ENCODE measurements at regions not wholly inside any gene's neighbourhood (a gene's known extent, or its start where the extent isn't known, plus 50 kb on each side); places are given as distances from the start of the nearest gene placed in this dataset.
A peak's percentile ranks its signal among the peaks of the same experiment; 100 is the strongest.

GRCh38 chr18:34159691-34160185 lies 65.0 kb downstream of the NOL4 start:
- H3K27ac ChIP-seq (ENCODE audit: low read depth, low read length), result no peak overlapping the region
- H3K4me3 ChIP-seq (ENCODE audit: low read depth in 1 of 5, low read length in 5 of 5), result peak overlapping the region in 1 of 5 donors; percentile 42
- H3K4me1 ChIP-seq (ENCODE audit: control insufficient read depth in 5 of 5, insufficient read depth in 5 of 5, low read length in 5 of 5), result peaks cover 0 to 12% (median 9%) of the 10 kb centered on the region in 5 donors
- peaks cover 13 to 19% (median 15%) of the 10 kb centered on the region in 5 donors for H3K27me3 ChIP-seq (ENCODE audit: control insufficient read depth in 5 of 5, insufficient read depth in 4 of 5, low read length in 5 of 5)
- no peak overlapping the region for H3K9ac ChIP-seq (ENCODE audit: low read length in 5 of 5)
- H3K36me3 ChIP-seq (ENCODE audit: control insufficient read depth in 5 of 5, insufficient read depth in 5 of 5, low read length in 5 of 5), result no peaks in the 10 kb centered on the region
- H3K9me3 ChIP-seq (ENCODE audit: control insufficient read depth in 5 of 5, low read length in 5 of 5), result no peaks in the 10 kb centered on the region

- Histone ChIP-seq H3K27ac (ENCODE audit: low read depth, low read length) (no peak overlapping the region), H3K9me3 (ENCODE audit: control insufficient read depth in 5 of 5, low read length in 5 of 5) (no peaks in the 10 kb centered on the region), H3K36me3 (ENCODE audit: control insufficient read depth in 5 of 5, insufficient read depth in 5 of 5, low read length in 5 of 5) (no peaks in the 10 kb centered on the region), H3K9ac (ENCODE audit: low read length in 5 of 5) (no peak overlapping the region), H3K4me1 (ENCODE audit: control insufficient read depth in 5 of 5, insufficient read depth in 5 of 5, low read length in 5 of 5) (peaks cover 0 to 12% (median 9%) of the 10 kb centered on the region in 5 donors), H3K4me3 (ENCODE audit: low read depth in 1 of 5, low read length in 5 of 5) (peak overlapping the region in 4 of 5 donors; percentile 37 to 48 (median 45)), H3K27me3 (ENCODE audit: control insufficient read depth in 5 of 5, insufficient read depth in 4 of 5, low read length in 5 of 5) (peaks cover 13 to 19% (median 15%) of the 10 kb centered on the region in 5 donors)
Observed at GRCh38 chr18:34158881-34159690, 65.6 kb downstream of the NOL4 start.

- Histone ChIP-seq H3K9ac (ENCODE audit: low read length in 5 of 5) (no peak overlapping the region), H3K27ac (ENCODE audit: low read depth, low read length) (no peak overlapping the region), H3K27me3 (ENCODE audit: control insufficient read depth in 5 of 5, insufficient read depth in 4 of 5, low read length in 5 of 5) (peaks cover 2 to 8% (median 6%) of the 10 kb centered on the region in 5 donors), H3K9me3 (ENCODE audit: control insufficient read depth in 5 of 5, low read length in 5 of 5) (no peaks in the 10 kb centered on the region), H3K4me1 (ENCODE audit: control insufficient read depth in 5 of 5, insufficient read depth in 5 of 5, low read length in 5 of 5) (peaks cover 0 to 7% (median 5%) of the 10 kb centered on the region in 5 donors), H3K4me3 (ENCODE audit: low read depth in 1 of 5, low read length in 5 of 5) (peak overlapping the region; percentile 12 to 33 (median 27)), H3K36me3 (ENCODE audit: control insufficient read depth in 5 of 5, insufficient read depth in 5 of 5, low read length in 5 of 5) (no peaks in the 10 kb centered on the region)
Observed at GRCh38 chr18:34153711-34154110, 71.0 kb downstream of the NOL4 start.

GRCh38 chr18:34131006-34131405 lies 93.7 kb downstream of the NOL4 start:
- no peak overlapping the region for H3K9ac ChIP-seq (ENCODE audit: low read length in 5 of 5)
- H3K4me3 ChIP-seq (ENCODE audit: low read depth in 1 of 5, low read length in 5 of 5), result no peak overlapping the region
- H3K4me1 ChIP-seq (ENCODE audit: control insufficient read depth in 5 of 5, insufficient read depth in 5 of 5, low read length in 5 of 5), result no peaks in the 10 kb centered on the region
- H3K27ac ChIP-seq (ENCODE audit: low read depth, low read length), result no peak overlapping the region
- H3K27me3 ChIP-seq (ENCODE audit: control insufficient read depth in 5 of 5, insufficient read depth in 4 of 5, low read length in 5 of 5), result no peaks in the 10 kb centered on the region
- no peaks in the 10 kb centered on the region for H3K9me3 ChIP-seq (ENCODE audit: control insufficient read depth in 5 of 5, low read length in 5 of 5)
- no peaks in the 10 kb centered on the region for H3K36me3 ChIP-seq (ENCODE audit: control insufficient read depth in 5 of 5, insufficient read depth in 5 of 5, low read length in 5 of 5)

- Histone ChIP-seq H3K27me3 (ENCODE audit: control insufficient read depth in 5 of 5, insufficient read depth in 4 of 5, low read length in 5 of 5) (no peaks in the 10 kb centered on the region), H3K4me3 (ENCODE audit: low read depth in 1 of 5, low read length in 5 of 5) (no peak overlapping the region), H3K27ac (ENCODE audit: low read depth, low read length) (no peak overlapping the region), H3K9me3 (ENCODE audit: control insufficient read depth in 5 of 5, low read length in 5 of 5) (no peaks in the 10 kb centered on the region), H3K36me3 (ENCODE audit: control insufficient read depth in 5 of 5, insufficient read depth in 5 of 5, low read length in 5 of 5) (no peaks in the 10 kb centered on the region), H3K9ac (ENCODE audit: low read length in 5 of 5) (no peak overlapping the region), H3K4me1 (ENCODE audit: control insufficient read depth in 5 of 5, insufficient read depth in 5 of 5, low read length in 5 of 5) (no peaks in the 10 kb centered on the region)
Observed at GRCh38 chr18:34128436-34128835, 96.3 kb downstream of the NOL4 start.

GRCh38 chr18:34126121-34126520 lies 98.6 kb downstream of the NOL4 start:
- Histone ChIP-seq H3K36me3 (ENCODE audit: control insufficient read depth in 5 of 5, insufficient read depth in 5 of 5, low read length in 5 of 5) (no peaks in the 10 kb centered on the region), H3K4me3 (ENCODE audit: low read depth in 1 of 5, low read length in 5 of 5) (no peak overlapping the region), H3K9ac (ENCODE audit: low read length in 5 of 5) (no peak overlapping the region), H3K4me1 (ENCODE audit: control insufficient read depth in 5 of 5, insufficient read depth in 5 of 5, low read length in 5 of 5) (peaks cover 0 to 7% (median 6%) of the 10 kb centered on the region in 5 donors), H3K9me3 (ENCODE audit: control insufficient read depth in 5 of 5, low read length in 5 of 5) (no peaks in the 10 kb centered on the region), H3K27me3 (ENCODE audit: control insufficient read depth in 5 of 5, insufficient read depth in 4 of 5, low read length in 5 of 5) (no peaks in the 10 kb centered on the region), H3K27ac (ENCODE audit: low read depth, low read length) (no peak overlapping the region)

GRCh38 chr18:34122724-34123334 lies 101.9 kb downstream of the NOL4 start:
- peaks cover 0 to 15% (median 8%) of the 10 kb centered on the region in 5 donors for H3K4me1 ChIP-seq (ENCODE audit: control insufficient read depth in 5 of 5, insufficient read depth in 5 of 5, low read length in 5 of 5)
- H3K36me3 ChIP-seq (ENCODE audit: control insufficient read depth in 5 of 5, insufficient read depth in 5 of 5, low read length in 5 of 5), result no peaks in the 10 kb centered on the region
- no peak overlapping the region for H3K27ac ChIP-seq (ENCODE audit: low read depth, low read length)
- H3K9me3 ChIP-seq (ENCODE audit: control insufficient read depth in 5 of 5, low read length in 5 of 5), result no peaks in the 10 kb centered on the region
- H3K9ac ChIP-seq (ENCODE audit: low read length in 5 of 5), result no peak overlapping the region
- H3K4me3 ChIP-seq (ENCODE audit: low read depth in 1 of 5, low read length in 5 of 5), result no peak overlapping the region
- no peaks in the 10 kb centered on the region for H3K27me3 ChIP-seq (ENCODE audit: control insufficient read depth in 5 of 5, insufficient read depth in 4 of 5, low read length in 5 of 5)

GRCh38 chr18:34121200-34121721 lies 103.5 kb downstream of the NOL4 start:
- no peak overlapping the region for H3K27ac ChIP-seq (ENCODE audit: low read depth, low read length)
- H3K4me1 ChIP-seq (ENCODE audit: control insufficient read depth in 5 of 5, insufficient read depth in 5 of 5, low read length in 5 of 5), result peaks cover 0 to 15% (median 8%) of the 10 kb centered on the region in 5 donors
- no peaks in the 10 kb centered on the region for H3K36me3 ChIP-seq (ENCODE audit: control insufficient read depth in 5 of 5, insufficient read depth in 5 of 5, low read length in 5 of 5)
- no peak overlapping the region for H3K9ac ChIP-seq (ENCODE audit: low read length in 5 of 5)
- H3K9me3 ChIP-seq (ENCODE audit: control insufficient read depth in 5 of 5, low read length in 5 of 5), result no peaks in the 10 kb centered on the region
- no peaks in the 10 kb centered on the region for H3K27me3 ChIP-seq (ENCODE audit: control insufficient read depth in 5 of 5, insufficient read depth in 4 of 5, low read length in 5 of 5)
- H3K4me3 ChIP-seq (ENCODE audit: low read depth in 1 of 5, low read length in 5 of 5), result peak overlapping the region in 2 of 5 donors; percentile 17 to 25

- Histone ChIP-seq H3K4me3 (ENCODE audit: low read depth in 1 of 5, low read length in 5 of 5) (no peak overlapping the region), H3K9ac (ENCODE audit: low read length in 5 of 5) (no peak overlapping the region)
Observed at GRCh38 chr18:34120294-34120693, 104.4 kb downstream of the NOL4 start.

GRCh38 chr18:34117319-34117718 lies 107.4 kb downstream of the NOL4 start:
- Histone ChIP-seq H3K9me3 (ENCODE audit: control insufficient read depth in 5 of 5, low read length in 5 of 5) (no peaks in the 10 kb centered on the region), H3K27me3 (ENCODE audit: control insufficient read depth in 5 of 5, insufficient read depth in 4 of 5, low read length in 5 of 5) (no peaks in the 10 kb centered on the region), H3K36me3 (ENCODE audit: control insufficient read depth in 5 of 5, insufficient read depth in 5 of 5, low read length in 5 of 5) (no peaks in the 10 kb centered on the region), H3K27ac (ENCODE audit: low read depth, low read length) (no peak overlapping the region), H3K4me1 (ENCODE audit: control insufficient read depth in 5 of 5, insufficient read depth in 5 of 5, low read length in 5 of 5) (peaks cover 0 to 15% (median 8%) of the 10 kb centered on the region in 5 donors), H3K4me3 (ENCODE audit: low read depth in 1 of 5, low read length in 5 of 5) (no peak overlapping the region), H3K9ac (ENCODE audit: low read length in 5 of 5) (no peak overlapping the region)

More at GRCh38 chr18:34120294-34120693, 104.4 kb downstream of the NOL4 start:
- Histone ChIP-seq H3K27me3 (ENCODE audit: control insufficient read depth in 5 of 5, insufficient read depth in 4 of 5, low read length in 5 of 5) (no peaks in the 10 kb centered on the region), H3K36me3 (ENCODE audit: control insufficient read depth in 5 of 5, insufficient read depth in 5 of 5, low read length in 5 of 5) (no peaks in the 10 kb centered on the region), H3K9me3 (ENCODE audit: control insufficient read depth in 5 of 5, low read length in 5 of 5) (no peaks in the 10 kb centered on the region), H3K27ac (ENCODE audit: low read depth, low read length) (no peak overlapping the region), H3K4me1 (ENCODE audit: control insufficient read depth in 5 of 5, insufficient read depth in 5 of 5, low read length in 5 of 5) (peaks cover 0 to 15% (median 8%) of the 10 kb centered on the region in 5 donors)
